ENCODE measurements at regions not wholly inside any gene's neighbourhood (a gene's known extent, or its start where the extent isn't known, plus 50 kb on each side); places are given as distances from the start of the nearest gene placed in this dataset.

GRCh38 chrY:20681935-20682334 is 74.0 kb upstream of the RPS4Y2 start:
- TF ChIP-seq CTCF (IDR thresholded peaks at IDR 0.05) (no peak), EZH2 (IDR thresholded peaks at IDR 0.05; ENCODE audit: borderline replicate concordance, insufficient read depth, low read depth, low read length, poor library complexity, severe bottlenecking) (no peak)
- H3K4me2 ChIP-seq (replicated peaks; ENCODE audit: low read depth, low read length, poor library complexity, severe bottlenecking), result no peak overlapping the region
- Mint-ChIP-seq H3K27me3 (no peaks in the 10 kb centered on the region), H3K9me3 (ENCODE audit: insufficient read depth) (no peaks in the 10 kb centered on the region), H3K4me3 (no peak overlapping the region), H3K4me1 (peaks cover 48% of the 10 kb centered on the region), H3K27ac (no peak overlapping the region)
- CTCF ChIA-PET, result no interaction called here
- no peaks in the 10 kb centered on the region for H3K27me3 ChIP-seq (replicated peaks in 1 of 4; ENCODE audit: control extremely low read depth in 1 of 4, control insufficient read depth in 3 of 4, insufficient read depth in 4 of 4, low read length in 3 of 4)
- no CpG with 5 or more reads among the region's 1 CpG for WGBS (ENCODE audit: insufficient coverage)
- H3K9me3 ChIP-seq (ENCODE audit: control extremely low read depth in 1 of 3, control insufficient read depth in 2 of 3, insufficient read depth in 1 of 3, low read length in 2 of 3), result no peaks in the 10 kb centered on the region
- no peak overlapping the region for H3K9ac ChIP-seq (ENCODE audit: low read length)
- POLR2A ChIA-PET, result no interaction called here
- no peak overlapping the region for H2AFZ ChIP-seq (ENCODE audit: insufficient read depth, low read depth, low read length, poor library complexity, severe bottlenecking)
- peak; percentile 17 for DNase-seq
- peaks cover 0 to 10% of the 10 kb centered on the region in 2 donors for H3K4me1 ChIP-seq (ENCODE audit: control insufficient read depth in 2 of 2, insufficient read depth in 2 of 2, low read length in 2 of 2)
- H3K79me2 ChIP-seq (ENCODE audit: control insufficient read depth, insufficient read depth, low read length), result no peaks in the 10 kb centered on the region
- H4K20me1 ChIP-seq (ENCODE audit: control insufficient read depth, insufficient read depth, low read length, poor library complexity, severe bottlenecking), result no peaks in the 10 kb centered on the region
- no peak for ATAC-seq (ENCODE audit: low read depth)
- H3K36me3 ChIP-seq (replicated peaks in 1 of 2; ENCODE audit: control extremely low read depth in 1 of 2, control insufficient read depth in 1 of 2, extremely low read depth in 1 of 2, insufficient read depth in 2 of 2, low read length in 1 of 2), result no peaks in the 10 kb centered on the region
- no peak overlapping the region for H3K4me3 ChIP-seq (ENCODE audit: control extremely low read depth in 1 of 5, extremely low read depth in 1 of 5, insufficient read depth in 1 of 5, low read depth in 2 of 5, low read length in 4 of 5)
- intact Hi-C loops (cut with micrococcal nuclease), result no loop called here
- H3K27ac ChIP-seq (ENCODE audit: low read length in 2 of 2), result no peak overlapping the region

DNA sequence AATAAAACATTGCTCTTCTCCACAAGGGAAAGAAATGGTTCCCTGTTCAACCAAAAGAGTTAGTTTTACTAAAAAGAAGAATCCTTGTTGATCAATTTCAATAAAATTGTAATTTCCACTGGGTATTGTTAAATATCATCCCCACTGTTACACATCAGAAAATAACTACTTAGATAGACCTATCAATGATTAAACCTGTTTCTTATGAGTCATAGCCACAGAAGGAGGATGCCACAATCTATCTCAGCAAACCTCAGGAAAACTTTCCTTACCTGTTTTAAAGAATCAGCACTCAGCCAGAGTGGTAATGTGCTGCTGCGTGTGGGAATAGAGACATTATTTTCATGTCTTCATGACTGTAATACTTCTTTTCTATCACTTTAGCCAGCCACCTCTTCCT is 72.5 kb upstream of the RPS4Y2 start:
- Histone ChIP-seq H3K4me1 (ENCODE audit: control insufficient read depth in 2 of 2, insufficient read depth in 2 of 2, low read length in 2 of 2) (peaks cover 0 to 14% of the 10 kb centered on the region in 2 donors), H3K9ac (ENCODE audit: low read length) (no peak overlapping the region), H3K27me3 (replicated peaks in 1 of 4; ENCODE audit: control extremely low read depth in 1 of 4, control insufficient read depth in 3 of 4, insufficient read depth in 4 of 4, low read length in 3 of 4) (no peaks in the 10 kb centered on the region), H3K9me3 (ENCODE audit: control extremely low read depth in 1 of 3, control insufficient read depth in 2 of 3, insufficient read depth in 1 of 3, low read length in 2 of 3) (no peaks in the 10 kb centered on the region), H3K4me3 (ENCODE audit: control extremely low read depth in 1 of 5, extremely low read depth in 1 of 5, insufficient read depth in 1 of 5, low read depth in 2 of 5, low read length in 4 of 5) (no peak overlapping the region), H3K79me2 (ENCODE audit: control insufficient read depth, insufficient read depth, low read length) (no peaks in the 10 kb centered on the region), H4K20me1 (ENCODE audit: control insufficient read depth, insufficient read depth, low read length, poor library complexity, severe bottlenecking) (no peaks in the 10 kb centered on the region), H2AFZ (ENCODE audit: insufficient read depth, low read depth, low read length, poor library complexity, severe bottlenecking) (no peak overlapping the region), H3K27ac (ENCODE audit: low read length in 2 of 2) (no peak overlapping the region), H3K4me2 (replicated peaks; ENCODE audit: low read depth, low read length, poor library complexity, severe bottlenecking) (no peak overlapping the region), H3K36me3 (replicated peaks in 1 of 2; ENCODE audit: control extremely low read depth in 1 of 2, control insufficient read depth in 1 of 2, extremely low read depth in 1 of 2, insufficient read depth in 2 of 2, low read length in 1 of 2) (no peaks in the 10 kb centered on the region)
- Mint-ChIP-seq H3K27ac (peak overlapping the region; percentile 37), H3K27me3 (no peaks in the 10 kb centered on the region), H3K9me3 (ENCODE audit: insufficient read depth) (no peaks in the 10 kb centered on the region), H3K4me3 (no peak overlapping the region), H3K4me1 (peaks cover 51% of the 10 kb centered on the region)
- intact Hi-C loops (cut with micrococcal nuclease), result no loop called here
- TF ChIP-seq CTCF (IDR thresholded peaks at IDR 0.05) (no peak), EZH2 (IDR thresholded peaks at IDR 0.05; ENCODE audit: borderline replicate concordance, insufficient read depth, low read depth, low read length, poor library complexity, severe bottlenecking) (no peak)
- ChIA-PET CTCF (no interaction called here), POLR2A (no interaction called here)
- ATAC-seq (ENCODE audit: low read depth) (no peak), DNase-seq (no peak)
- WGBS (ENCODE audit: insufficient coverage), result no CpG with 5 or more reads among the region's 1 CpG

Data from B cell (primary cell).